ENCODE measurements at regions not wholly inside any gene's neighbourhood (a gene's known extent, or its start where the extent isn't known, plus 50 kb on each side); places are given as distances from the start of the nearest gene placed in this dataset.
"Not testable (repeated sequence)": the region's sequence is repeated elsewhere in the genome, so short reads cannot be mapped to it uniquely, and the experiment has no call there.

- TF ChIP-seq CTCF (IDR thresholded peaks at IDR 0.05; ENCODE audit: low read depth, low read length) (no peak), EZH2phosphoT487 (IDR thresholded peaks at IDR 0.05; ENCODE audit: low read depth) (no peak)
- no peaks in the 10 kb centered on the region for H3K4me1 ChIP-seq (ENCODE audit: low read length)
Measured at GRCh38 chr20:48019940-48020339, 234.7 kb upstream of the SULF2 start.

GRCh38 chr20:48019496-48019895 lies 234.2 kb upstream of the SULF2 start:
- Histone ChIP-seq H3K9me3 (ENCODE audit: insufficient read depth, low read length) (no peaks in the 10 kb centered on the region), H3K4me2 (ENCODE audit: low read length) (no peak overlapping the region), H3K36me3 (replicated peaks; ENCODE audit: low read depth, low read length) (no peaks in the 10 kb centered on the region), H3K4me3 (ENCODE audit: low read length) (no peak overlapping the region), H3K27me3 (ENCODE audit: low read depth, low read length) (peaks cover 60% of the 10 kb centered on the region), H2AFZ (ENCODE audit: low read depth, low read length) (no peak overlapping the region), H3K9ac (ENCODE audit: low read length) (no peak overlapping the region), H3K79me2 (ENCODE audit: low read length) (no peaks in the 10 kb centered on the region), H3K27ac (ENCODE audit: low read length) (no peak overlapping the region), H4K20me1 (ENCODE audit: insufficient read depth, low read length) (no peaks in the 10 kb centered on the region), H3K4me1 (ENCODE audit: low read length) (no peaks in the 10 kb centered on the region)
- TF ChIP-seq EZH2phosphoT487 (IDR thresholded peaks at IDR 0.05; ENCODE audit: low read depth), result no peak
- no peak for TF ChIP-seq CTCF (IDR thresholded peaks at IDR 0.05; ENCODE audit: low read depth, low read length)

More at GRCh38 chr20:48019940-48020339, 234.7 kb upstream of the SULF2 start:
- H2AFZ ChIP-seq (ENCODE audit: low read depth, low read length), result no peak overlapping the region
- H3K79me2 ChIP-seq (ENCODE audit: low read length), result no peaks in the 10 kb centered on the region
- H4K20me1 ChIP-seq (ENCODE audit: insufficient read depth, low read length), result no peaks in the 10 kb centered on the region
- no peak overlapping the region for H3K4me3 ChIP-seq (ENCODE audit: low read length)
- no peaks in the 10 kb centered on the region for H3K36me3 ChIP-seq (replicated peaks; ENCODE audit: low read depth, low read length)
- no peak overlapping the region for H3K4me2 ChIP-seq (ENCODE audit: low read length)
- no peak overlapping the region for H3K9ac ChIP-seq (ENCODE audit: low read length)
- H3K27ac ChIP-seq (ENCODE audit: low read length), result no peak overlapping the region
- H3K9me3 ChIP-seq (ENCODE audit: insufficient read depth, low read length), result no peaks in the 10 kb centered on the region
- peaks cover 58% of the 10 kb centered on the region for H3K27me3 ChIP-seq (ENCODE audit: low read depth, low read length)

- H3K4me1 ChIP-seq (ENCODE audit: low read length); H3K36me3 ChIP-seq (replicated peaks; ENCODE audit: low read depth, low read length); H3K9ac ChIP-seq (ENCODE audit: low read length); H3K79me2 ChIP-seq (ENCODE audit: low read length); H3K4me3 ChIP-seq (ENCODE audit: low read length); H2AFZ ChIP-seq (ENCODE audit: low read depth, low read length); H3K4me2 ChIP-seq (ENCODE audit: low read length); H4K20me1 ChIP-seq (ENCODE audit: insufficient read depth, low read length); H3K9me3 ChIP-seq (ENCODE audit: insufficient read depth, low read length); H3K27ac ChIP-seq (ENCODE audit: low read length): not testable (repeated sequence)
- H3K27me3 ChIP-seq (ENCODE audit: low read depth, low read length), result peaks cover 57% of the 10 kb centered on the region
Measured at GRCh38 chr20:48018851-48019250, 233.6 kb upstream of the SULF2 start.

- H3K4me3 ChIP-seq (ENCODE audit: low read length), result no peak overlapping the region
- no peaks in the 10 kb centered on the region for H3K4me1 ChIP-seq (ENCODE audit: low read length)
- H3K9me3 ChIP-seq (ENCODE audit: insufficient read depth, low read length), result no peaks in the 10 kb centered on the region
- H2AFZ ChIP-seq (ENCODE audit: low read depth, low read length), result no peak overlapping the region
- no peak for TF ChIP-seq CTCF (IDR thresholded peaks at IDR 0.05; ENCODE audit: low read depth, low read length)
- no peaks in the 10 kb centered on the region for H3K36me3 ChIP-seq (replicated peaks; ENCODE audit: low read depth, low read length)
- H3K4me2 ChIP-seq (ENCODE audit: low read length), result no peak overlapping the region
- H3K79me2 ChIP-seq (ENCODE audit: low read length), result no peaks in the 10 kb centered on the region
- peaks cover 55% of the 10 kb centered on the region for H3K27me3 ChIP-seq (ENCODE audit: low read depth, low read length)
- H3K27ac ChIP-seq (ENCODE audit: low read length), result no peak overlapping the region
- no peaks in the 10 kb centered on the region for H4K20me1 ChIP-seq (ENCODE audit: insufficient read depth, low read length)
- no peak overlapping the region for H3K9ac ChIP-seq (ENCODE audit: low read length)
Measured at GRCh38 chr20:48017992-48018391, 232.7 kb upstream of the SULF2 start.

GRCh38 chr20:48017509-48017908 lies 232.2 kb upstream of the SULF2 start:
- Histone ChIP-seq H3K4me3 (ENCODE audit: low read length) (no peak overlapping the region), H3K79me2 (ENCODE audit: low read length) (no peaks in the 10 kb centered on the region), H3K4me2 (ENCODE audit: low read length) (no peak overlapping the region), H3K9me3 (ENCODE audit: insufficient read depth, low read length) (no peaks in the 10 kb centered on the region; the same call in 1 of the 2 replicates), H3K4me1 (ENCODE audit: low read length) (no peaks in the 10 kb centered on the region), H3K27ac (ENCODE audit: low read length) (no peak overlapping the region), H4K20me1 (ENCODE audit: insufficient read depth, low read length) (no peaks in the 10 kb centered on the region), H3K27me3 (ENCODE audit: low read depth, low read length) (peaks cover 57% of the 10 kb centered on the region), H3K36me3 (replicated peaks; ENCODE audit: low read depth, low read length) (no peaks in the 10 kb centered on the region), H3K9ac (ENCODE audit: low read length) (no peak overlapping the region), H2AFZ (ENCODE audit: low read depth, low read length) (no peak overlapping the region)
- TF ChIP-seq EZH2phosphoT487 (IDR thresholded peaks at IDR 0.05; ENCODE audit: low read depth), result no peak
- TF ChIP-seq CTCF (IDR thresholded peaks at IDR 0.05; ENCODE audit: low read depth, low read length), result no peak
